Inflammatory macrophage treated with lipopolysaccharide for 4 hours (primary cell): ENCODE measurements at regions not wholly inside any gene's neighbourhood (a gene's known extent, or its start where the extent isn't known, plus 50 kb on each side); places are given as distances from the start of the nearest gene placed in this dataset.

ENCODE experiments used
- DNase-seq: peaks from one replicate; pipeline ENCODE4 v3.0.0-alpha.2; 2020

DNA sequence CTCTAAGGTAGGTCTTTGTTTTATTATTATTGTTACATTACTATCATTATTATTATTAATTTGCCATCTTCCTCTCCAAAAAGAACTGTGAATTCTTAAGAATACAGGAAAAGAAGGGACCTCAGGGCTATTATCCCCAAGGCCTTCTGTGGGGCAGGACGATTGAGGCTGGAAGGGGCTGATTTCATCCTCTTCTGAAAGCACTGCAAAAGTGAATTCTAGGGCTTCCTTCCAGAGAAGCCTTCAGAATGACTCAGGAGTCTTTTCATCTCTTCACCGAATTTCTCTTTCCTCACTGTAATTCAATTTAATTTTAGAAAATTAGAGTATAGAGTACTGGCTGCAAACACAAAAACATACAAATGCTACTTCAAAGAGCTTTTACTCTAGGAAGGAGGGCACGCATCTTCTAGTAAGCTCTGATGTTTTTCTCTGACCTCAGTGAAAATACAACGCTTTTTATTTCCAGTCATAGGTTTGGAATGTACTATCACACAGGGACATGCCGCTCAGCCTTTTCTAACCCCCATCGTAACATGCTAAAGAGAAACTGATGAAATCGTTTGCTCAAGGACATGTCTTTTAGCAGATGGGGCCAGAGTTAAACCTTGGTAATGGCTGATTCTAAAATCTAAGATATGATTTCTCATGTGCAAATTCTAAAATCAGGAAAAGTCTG is 280.2 kb upstream of the PITRM1 start:
- DNase-seq: no peak

GRCh38 chr10:3452173-3452626 is 279.6 kb upstream of the PITRM1 start:
- no peak for DNase-seq

DNA sequence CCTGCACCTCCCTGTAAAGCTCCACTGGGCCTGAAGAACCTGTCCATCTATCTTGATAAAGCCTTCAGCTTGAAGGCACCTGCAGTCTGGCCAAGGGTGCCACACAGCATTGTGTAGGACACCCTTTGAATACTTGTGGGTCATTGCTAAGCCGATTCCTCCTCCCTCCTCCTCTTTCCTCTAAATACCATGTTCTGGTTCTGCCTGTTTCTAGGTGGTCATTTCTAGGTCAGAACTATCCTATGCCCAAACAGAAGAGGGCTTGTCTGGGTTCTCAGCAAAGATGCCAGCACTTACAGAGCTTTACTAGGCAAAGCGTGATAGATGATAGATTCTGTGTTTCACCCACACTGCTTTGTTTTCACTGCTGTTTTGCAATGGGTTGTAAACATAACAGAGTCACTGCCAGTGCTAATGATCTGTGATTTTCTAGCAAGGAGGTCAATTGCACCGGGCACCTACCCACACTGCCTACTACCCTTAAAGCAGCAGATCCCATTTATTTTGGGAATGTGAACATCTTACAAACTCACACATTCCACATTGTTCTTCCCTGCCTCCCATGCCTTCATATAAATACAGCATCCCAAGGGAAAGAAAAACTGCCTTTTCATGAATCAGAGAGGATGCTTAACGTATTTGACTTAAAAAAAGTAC is 279.1 kb upstream of the PITRM1 start:
- DNase-seq: no peak

DNA sequence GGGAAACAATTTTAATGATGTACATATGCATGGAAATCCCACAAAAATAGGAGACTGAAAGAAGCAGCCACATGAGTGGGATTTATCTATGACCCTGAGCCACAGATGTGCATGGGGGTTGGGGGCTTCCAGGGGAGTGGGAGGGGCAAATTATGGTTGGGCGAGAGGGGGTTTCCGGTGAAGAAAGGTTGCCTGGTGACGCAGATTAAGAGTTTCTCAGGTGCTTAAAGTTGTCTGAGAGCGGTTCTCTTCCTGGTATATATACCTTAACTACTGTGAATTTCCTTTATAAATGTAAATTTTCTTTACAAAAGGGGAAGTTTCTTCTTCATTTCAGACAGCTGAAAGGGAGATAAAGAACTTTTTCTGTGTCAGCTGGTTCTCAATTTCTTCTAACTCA is 273.6 kb upstream of the PITRM1 start:
- DNase-seq: no peak

- DNase-seq: no peak
These were observed 273.1 kb upstream of the PITRM1 start for GRCh38 chr10:3445648-3446047.

DNA sequence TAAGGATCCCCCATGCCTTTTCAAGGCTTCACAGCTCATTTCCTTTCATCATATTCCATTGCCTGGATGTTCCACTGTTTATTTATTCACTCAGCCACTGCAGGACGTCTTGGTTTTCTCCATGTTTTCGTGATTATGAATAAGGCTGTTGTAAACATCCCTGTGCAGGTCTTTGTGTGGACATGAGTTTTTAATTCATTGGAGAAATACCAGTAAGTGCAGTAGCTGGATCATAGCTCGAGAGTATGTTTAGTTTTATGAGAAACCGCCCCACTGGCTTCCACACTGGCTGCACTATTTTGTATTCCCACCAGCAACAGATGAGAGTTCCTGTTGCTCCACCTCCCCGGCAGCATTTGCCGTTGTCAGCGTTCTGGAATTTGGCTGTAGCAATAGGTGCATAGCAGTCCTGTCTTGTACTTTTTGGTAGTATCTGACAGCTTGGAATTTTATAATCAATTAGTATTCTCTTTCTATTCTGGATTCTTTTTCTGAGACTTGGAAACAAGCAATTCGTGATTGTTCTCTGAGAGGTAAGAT is 269.9 kb upstream of the PITRM1 start:
- DNase-seq: no peak

DNA sequence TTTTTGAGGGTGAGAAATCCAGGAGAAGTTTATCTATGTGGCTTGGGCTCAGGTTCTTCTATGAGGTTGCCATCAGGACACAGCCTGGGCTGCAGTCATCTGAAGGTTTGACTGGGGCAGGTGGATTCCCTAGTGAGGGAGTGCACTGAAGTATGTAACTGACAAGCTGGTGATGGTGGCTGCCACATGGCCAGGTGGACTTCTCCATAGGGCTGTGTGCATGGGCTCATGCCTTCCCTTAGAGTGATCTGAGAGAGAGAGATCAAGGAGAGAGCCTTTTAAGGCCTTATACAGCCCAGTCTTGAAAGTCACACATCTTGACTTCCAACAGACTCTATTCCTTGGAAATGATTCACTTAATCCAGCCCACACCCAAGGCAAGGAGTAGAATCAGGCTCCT is 266.6 kb upstream of the PITRM1 start:
- DNase-seq: no peak

GRCh38 chr10:3438606-3439005 is 266.0 kb upstream of the PITRM1 start:
- DNase-seq: peak; percentile 69

- DNase-seq: peak; percentile 12
These were observed 263.1 kb upstream of the PITRM1 start for GRCh38 chr10:3435671-3436070.

DNA sequence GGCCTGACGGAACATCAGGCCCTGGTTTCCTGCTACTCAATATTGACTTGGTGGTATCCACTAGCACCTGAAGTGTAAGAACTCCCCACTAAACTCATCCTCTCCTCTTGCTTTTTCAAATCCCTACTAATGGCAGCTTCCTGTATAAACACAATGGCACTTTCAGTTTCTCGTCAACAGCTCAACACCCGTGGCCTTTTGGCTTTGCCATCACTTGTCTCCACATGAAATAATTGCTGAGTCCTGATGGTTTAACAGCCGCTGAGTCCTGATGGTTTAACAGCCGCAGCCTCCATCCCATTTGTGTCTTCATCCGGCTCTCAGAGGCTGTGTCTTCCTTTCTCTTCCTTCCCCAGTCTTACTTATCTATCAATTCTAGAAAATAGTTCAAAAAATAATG is 261.4 kb upstream of the PITRM1 start:
- no peak for DNase-seq

DNA sequence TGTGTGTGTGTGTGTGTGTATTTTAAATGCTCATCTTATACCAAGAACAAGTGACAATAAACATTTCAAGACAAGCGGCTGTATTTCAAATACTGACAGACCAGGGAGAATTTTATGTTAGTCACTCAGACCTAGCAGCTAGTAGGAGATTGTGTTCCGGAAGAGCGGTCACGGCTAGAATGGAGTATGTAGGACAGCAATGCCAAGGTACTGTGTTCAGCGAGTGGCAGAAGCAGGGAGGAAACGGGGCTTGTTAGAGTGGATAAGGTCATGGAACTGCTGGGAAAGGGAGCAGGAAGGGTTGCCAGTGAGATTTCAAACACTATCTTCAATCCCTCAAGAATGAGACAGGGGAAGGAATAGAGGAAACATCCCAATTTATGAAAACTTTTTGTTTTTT is 260.5 kb upstream of the PITRM1 start:
- no peak for DNase-seq

DNA sequence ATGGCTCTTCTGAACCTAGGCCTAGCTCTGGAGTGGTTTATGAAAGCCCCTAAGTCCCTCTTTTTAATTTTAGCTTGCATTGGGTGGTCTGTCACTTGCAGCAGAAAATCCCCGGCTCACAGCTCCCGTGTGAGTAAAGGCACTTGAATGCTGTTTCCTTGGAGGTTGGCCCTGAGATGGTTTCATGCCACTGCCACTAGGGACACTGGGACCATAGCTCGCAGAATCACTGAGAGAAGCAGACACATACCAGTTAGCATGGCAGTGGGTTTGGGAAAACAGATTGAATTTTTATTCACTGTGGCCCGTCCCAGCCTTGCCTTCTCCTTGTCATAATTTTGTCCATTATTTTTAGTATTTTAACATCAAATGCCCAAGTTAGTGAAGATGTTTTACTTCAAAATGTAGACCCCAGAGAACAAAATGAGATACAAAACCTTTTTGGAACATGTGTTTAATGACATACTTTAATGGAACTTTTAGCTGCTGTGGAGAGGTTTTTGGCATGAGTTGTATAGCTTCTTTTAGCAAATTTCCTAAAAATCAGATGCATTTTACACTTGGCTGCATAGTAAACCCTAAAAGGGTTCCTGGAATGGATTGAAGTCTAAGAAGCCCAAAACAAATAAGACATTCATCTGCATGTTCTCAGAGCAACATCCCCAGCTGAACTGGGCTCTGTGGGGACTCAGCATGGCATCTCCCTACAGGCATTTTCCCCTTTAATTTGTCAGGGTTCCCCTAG is 259.7 kb upstream of the PITRM1 start:
- no peak for DNase-seq

DNA sequence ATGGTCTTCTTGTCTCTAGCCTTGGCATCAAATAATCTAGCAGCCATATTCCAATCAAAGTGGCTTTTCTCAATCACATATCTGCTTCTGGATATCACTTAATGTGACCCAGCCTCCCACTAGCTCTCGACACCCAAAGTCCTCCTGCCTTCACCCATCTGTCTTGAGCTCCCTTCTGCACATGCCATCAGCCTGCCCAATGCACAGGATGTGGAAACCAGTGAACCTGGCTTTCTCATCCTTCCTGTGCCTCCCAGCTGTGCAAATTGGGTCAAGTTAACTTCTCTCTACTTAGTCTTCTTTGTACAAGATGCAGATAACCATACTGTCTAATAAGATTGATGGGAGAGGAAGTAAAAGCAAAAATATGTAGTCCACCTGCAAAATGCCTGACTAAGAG is 257.9 kb upstream of the PITRM1 start:
- no peak for DNase-seq

- DNase-seq: no peak
These were observed 257.1 kb upstream of the PITRM1 start for GRCh38 chr10:3429676-3430075.

DNA sequence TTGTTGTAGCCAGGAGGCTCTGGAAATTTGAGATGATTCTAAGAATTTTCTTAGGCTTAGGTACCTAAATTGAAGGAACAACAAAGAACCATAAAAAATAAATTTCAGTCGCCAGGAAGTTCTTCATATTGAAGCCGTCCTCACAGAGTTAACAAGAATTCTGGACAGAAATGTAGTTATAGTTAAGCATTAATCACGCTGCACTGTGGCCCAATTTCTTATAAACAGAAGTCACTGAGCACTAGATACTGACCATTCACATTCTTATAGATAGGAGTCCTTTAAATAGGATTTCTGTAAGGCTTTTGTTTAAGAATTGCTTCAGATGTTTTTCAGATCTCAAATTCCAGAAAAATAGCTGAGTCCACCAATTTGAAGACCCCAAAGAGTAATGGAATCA is 256.2 kb upstream of the PITRM1 start:
- no peak for DNase-seq

GRCh38 chr10:3427950-3428354 is 255.4 kb upstream of the PITRM1 start:
- no peak for DNase-seq

DNA sequence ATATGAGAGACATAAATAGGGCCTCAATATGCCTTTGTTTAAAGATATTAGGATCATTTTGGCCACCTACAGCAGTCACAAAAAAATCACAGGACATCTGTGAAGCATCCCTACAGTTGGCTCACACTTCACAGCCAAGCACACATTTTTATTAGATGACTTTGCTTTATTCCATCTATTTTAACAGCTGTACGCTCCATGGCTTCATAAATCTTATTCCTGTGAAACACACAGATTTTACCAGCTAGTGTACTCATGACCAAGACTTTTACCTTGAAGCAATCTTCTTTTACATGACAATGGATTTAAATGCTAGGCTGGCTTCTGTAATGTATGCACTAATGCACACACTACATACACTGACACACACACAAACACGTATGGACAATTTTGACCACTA is 254.8 kb upstream of the PITRM1 start:
- no peak for DNase-seq

- no peak for DNase-seq
These were observed 253.7 kb upstream of the PITRM1 start for GRCh38 chr10:3426190-3426845.

GRCh38 chr10:3425716-3426115 is 253.1 kb upstream of the PITRM1 start:
- no peak for DNase-seq

- DNase-seq: no peak
These were observed 252.7 kb upstream of the PITRM1 start for GRCh38 chr10:3425261-3425660.

- peak; percentile 68 for DNase-seq
These were observed 251.7 kb upstream of the PITRM1 start for GRCh38 chr10:3424111-3424851.

DNA sequence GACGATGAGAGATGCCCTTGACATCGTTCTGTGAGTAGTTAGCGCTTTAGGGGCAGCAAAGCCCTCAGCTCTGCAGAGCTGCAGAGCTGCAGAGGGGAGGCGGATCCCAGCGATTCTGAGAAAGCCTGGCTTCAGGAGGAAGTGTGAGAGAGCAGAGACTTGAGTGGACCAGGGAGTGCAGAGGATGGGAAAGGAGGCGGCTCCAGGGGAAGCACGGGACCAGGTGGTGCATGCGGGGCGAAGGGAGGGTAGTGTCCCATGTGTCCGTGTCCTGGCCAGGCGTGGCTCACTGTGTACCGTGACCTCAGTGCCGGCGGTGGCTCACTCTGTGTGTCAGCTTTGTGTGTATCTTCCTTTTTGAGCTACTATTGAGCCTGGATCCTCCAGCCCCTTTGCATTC is 250.8 kb upstream of the PITRM1 start:
- DNase-seq: no peak

GRCh38 chr10:3422282-3422681 is 249.7 kb upstream of the PITRM1 start:
- no peak for DNase-seq
